ENCODE measurements at regions not wholly inside any gene's neighbourhood (a gene's known extent, or its start where the extent isn't known, plus 50 kb on each side); places are given as distances from the start of the nearest gene placed in this dataset.

- no peaks in the 10 kb centered on the region for H3K27me3 ChIP-seq (ENCODE audit: insufficient read depth, low read length)
- no peak overlapping the region for H3K27ac ChIP-seq (ENCODE audit: low read depth, low read length)
- ATAC-seq (no peak), DNase-seq (ENCODE audit: low read depth, low spot score) (no peak)
- H2AFZ ChIP-seq (ENCODE audit: low read depth, low read length, poor library complexity, severe bottlenecking): no peak overlapping the region
- no peak for TF ChIP-seq SIN3A (IDR thresholded peaks at IDR 0.05; ENCODE audit: low read depth)
- no peak for TF ChIP-seq RAD21 (IDR thresholded peaks at IDR 0.05; ENCODE audit: low read depth)
- TF ChIP-seq, protein P1, sequence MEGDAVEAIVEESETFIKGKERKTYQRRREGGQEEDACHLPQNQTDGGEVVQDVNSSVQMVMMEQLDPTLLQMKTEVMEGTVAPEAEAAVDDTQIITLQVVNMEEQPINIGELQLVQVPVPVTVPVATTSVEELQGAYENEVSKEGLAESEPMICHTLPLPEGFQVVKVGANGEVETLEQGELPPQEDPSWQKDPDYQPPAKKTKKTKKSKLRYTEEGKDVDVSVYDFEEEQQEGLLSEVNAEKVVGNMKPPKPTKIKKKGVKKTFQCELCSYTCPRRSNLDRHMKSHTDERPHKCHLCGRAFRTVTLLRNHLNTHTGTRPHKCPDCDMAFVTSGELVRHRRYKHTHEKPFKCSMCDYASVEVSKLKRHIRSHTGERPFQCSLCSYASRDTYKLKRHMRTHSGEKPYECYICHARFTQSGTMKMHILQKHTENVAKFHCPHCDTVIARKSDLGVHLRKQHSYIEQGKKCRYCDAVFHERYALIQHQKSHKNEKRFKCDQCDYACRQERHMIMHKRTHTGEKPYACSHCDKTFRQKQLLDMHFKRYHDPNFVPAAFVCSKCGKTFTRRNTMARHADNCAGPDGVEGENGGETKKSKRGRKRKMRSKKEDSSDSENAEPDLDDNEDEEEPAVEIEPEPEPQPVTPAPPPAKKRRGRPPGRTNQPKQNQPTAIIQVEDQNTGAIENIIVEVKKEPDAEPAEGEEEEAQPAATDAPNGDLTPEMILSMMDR (IDR thresholded peaks at IDR 0.05 in 2 of 3, conservative IDR thresholded peaks at IDR 0.05 in 1 of 3; ENCODE audit: borderline replicate concordance in 1 of 3, insufficient read depth in 1 of 3, low read depth in 2 of 3, low read length in 2 of 3): no peak
- TF ChIP-seq TCF7L2 (IDR thresholded peaks at IDR 0.05; ENCODE audit: borderline replicate concordance, extremely low read depth, insufficient read depth, insufficient read length): no peak
- no peak for TF ChIP-seq EZH2 (IDR thresholded peaks at IDR 0.05)
- TF ChIP-seq ELF1 (IDR thresholded peaks at IDR 0.05; ENCODE audit: borderline replicate concordance, low read depth): no peak
- TF ChIP-seq, protein P2, sequence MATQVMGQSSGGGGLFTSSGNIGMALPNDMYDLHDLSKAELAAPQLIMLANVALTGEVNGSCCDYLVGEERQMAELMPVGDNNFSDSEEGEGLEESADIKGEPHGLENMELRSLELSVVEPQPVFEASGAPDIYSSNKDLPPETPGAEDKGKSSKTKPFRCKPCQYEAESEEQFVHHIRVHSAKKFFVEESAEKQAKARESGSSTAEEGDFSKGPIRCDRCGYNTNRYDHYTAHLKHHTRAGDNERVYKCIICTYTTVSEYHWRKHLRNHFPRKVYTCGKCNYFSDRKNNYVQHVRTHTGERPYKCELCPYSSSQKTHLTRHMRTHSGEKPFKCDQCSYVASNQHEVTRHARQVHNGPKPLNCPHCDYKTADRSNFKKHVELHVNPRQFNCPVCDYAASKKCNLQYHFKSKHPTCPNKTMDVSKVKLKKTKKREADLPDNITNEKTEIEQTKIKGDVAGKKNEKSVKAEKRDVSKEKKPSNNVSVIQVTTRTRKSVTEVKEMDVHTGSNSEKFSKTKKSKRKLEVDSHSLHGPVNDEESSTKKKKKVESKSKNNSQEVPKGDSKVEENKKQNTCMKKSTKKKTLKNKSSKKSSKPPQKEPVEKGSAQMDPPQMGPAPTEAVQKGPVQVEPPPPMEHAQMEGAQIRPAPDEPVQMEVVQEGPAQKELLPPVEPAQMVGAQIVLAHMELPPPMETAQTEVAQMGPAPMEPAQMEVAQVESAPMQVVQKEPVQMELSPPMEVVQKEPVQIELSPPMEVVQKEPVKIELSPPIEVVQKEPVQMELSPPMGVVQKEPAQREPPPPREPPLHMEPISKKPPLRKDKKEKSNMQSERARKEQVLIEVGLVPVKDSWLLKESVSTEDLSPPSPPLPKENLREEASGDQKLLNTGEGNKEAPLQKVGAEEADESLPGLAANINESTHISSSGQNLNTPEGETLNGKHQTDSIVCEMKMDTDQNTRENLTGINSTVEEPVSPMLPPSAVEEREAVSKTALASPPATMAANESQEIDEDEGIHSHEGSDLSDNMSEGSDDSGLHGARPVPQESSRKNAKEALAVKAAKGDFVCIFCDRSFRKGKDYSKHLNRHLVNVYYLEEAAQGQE (IDR thresholded peaks at IDR 0.05; ENCODE audit: low read depth): no peak
- no peak for TF ChIP-seq EZH2phosphoT487 (IDR thresholded peaks at IDR 0.05; ENCODE audit: borderline replicate concordance)
- TF ChIP-seq POLR2A (IDR thresholded peaks at IDR 0.05; ENCODE audit: borderline replicate concordance, extremely low read depth, insufficient read depth, insufficient read length): no peak
- no peak for TF ChIP-seq FOSL1 (IDR thresholded peaks at IDR 0.05; ENCODE audit: low read depth)
- no peaks in the 10 kb centered on the region for H4K20me1 ChIP-seq (ENCODE audit: insufficient read depth)
- H3K9me3 ChIP-seq (ENCODE audit: control insufficient read depth in 1 of 2, insufficient read depth in 1 of 2, low read depth in 1 of 2, low read length in 2 of 2): no peaks in the 10 kb centered on the region
- no peak overlapping the region for H3K4me2 ChIP-seq (ENCODE audit: low read length)
- no peak overlapping the region for H3K9ac ChIP-seq (ENCODE audit: low read length)
- H3K4me1 ChIP-seq (ENCODE audit: control insufficient read depth in 1 of 2, insufficient read depth in 2 of 2, low read length in 2 of 2): no peaks in the 10 kb centered on the region
- H3K9me2 ChIP-seq (ENCODE audit: insufficient read depth): no peaks in the 10 kb centered on the region
- H3K4me3 ChIP-seq (replicated peaks in 1 of 2; ENCODE audit: low read depth in 1 of 2, low read length in 2 of 2): no peak overlapping the region
- RAD21 ChIA-PET (ENCODE audit: low non-redundant PET in 1 of 2, low total read pairs in 2 of 2, uncharacterized antibody in 2 of 2, unreplicated experiment in 2 of 2): no interaction called here
- intact Hi-C loops (cut with micrococcal nuclease): no loop called here
- no peaks in the 10 kb centered on the region for H3K79me2 ChIP-seq (ENCODE audit: insufficient read depth, low read length)
- no TSS peak for BruUV-seq (replicated peaks)
- CTCF ChIA-PET: no interaction called here
- no peaks in the 10 kb centered on the region for H3K36me3 ChIP-seq (ENCODE audit: control insufficient read depth in 1 of 2, insufficient read depth in 2 of 2, low read length in 2 of 2)
- POLR2A ChIA-PET: no interaction called here
These were observed 854.6 kb downstream of the TRIML1 start for GRCh38 chr4:188993871-188994270.
